Activated CD8-positive, alpha-beta memory T cell treated with anti-CD3 and anti-CD28 coated beads, Interleukin-2, amount 10 ng/mL, durations not matched to agents 7 days and 5 days (primary cell): ENCODE measurements at regions not wholly inside any gene's neighbourhood (a gene's known extent, or its start where the extent isn't known, plus 50 kb on each side); places are given as distances from the start of the nearest gene placed in this dataset.
"Not testable (repeated sequence)": the region's sequence is repeated elsewhere in the genome, so short reads cannot be mapped to it uniquely, and the experiment has no call there.

ENCODE experiments used
- ATAC-seq: fragments of 150-1000 bp; cut with Tn5 transposase; one replicate; pipeline ENCODE4 v1.10.0; 2021; ENCODE audit warnings: moderate library complexity
- CTCF ChIA-PET: fragments of 350-600 bp; sonication (Branson Sonifier 250); formaldehyde crosslinking; loops from one replicate; lab custom pipeline; 2021; ENCODE audit warnings: antibody characterized with exemption; lab: Charles Lee
- DNase-seq: peaks from one replicate; pipeline ENCODE4 v3.0.0-alpha.2; 2020
- H3K27ac Mint-ChIP-seq: one replicate; pipeline ENCODE4 v1.8.0; 2021; ENCODE audit warnings: mild to moderate bottlenecking, mixed read lengths
- H3K27me3 Mint-ChIP-seq: one replicate; pipeline ENCODE4 v1.8.0; 2021; ENCODE audit warnings: mixed read lengths
- H3K36me3 Mint-ChIP-seq: one replicate; pipeline ENCODE4 v1.8.0; 2021; ENCODE audit warnings: mild to moderate bottlenecking, mixed read lengths
- H3K4me1 Mint-ChIP-seq: one replicate; pipeline ENCODE4 v1.8.0; 2021; ENCODE audit warnings: mixed read lengths
- H3K4me3 Mint-ChIP-seq: one replicate; pipeline ENCODE4 v1.8.0; 2021; ENCODE audit warnings: mild to moderate bottlenecking, moderate library complexity, mixed read lengths
- H3K9me3 Mint-ChIP-seq: one replicate; pipeline ENCODE4 v1.8.0; 2022; ENCODE audit warnings: low read depth, mixed read lengths

- no peak overlapping the region for H3K4me3 Mint-ChIP-seq
Observed at GRCh38 chrY:7672796-7673195, 761.2 kb upstream of the AMELY start.

DNA sequence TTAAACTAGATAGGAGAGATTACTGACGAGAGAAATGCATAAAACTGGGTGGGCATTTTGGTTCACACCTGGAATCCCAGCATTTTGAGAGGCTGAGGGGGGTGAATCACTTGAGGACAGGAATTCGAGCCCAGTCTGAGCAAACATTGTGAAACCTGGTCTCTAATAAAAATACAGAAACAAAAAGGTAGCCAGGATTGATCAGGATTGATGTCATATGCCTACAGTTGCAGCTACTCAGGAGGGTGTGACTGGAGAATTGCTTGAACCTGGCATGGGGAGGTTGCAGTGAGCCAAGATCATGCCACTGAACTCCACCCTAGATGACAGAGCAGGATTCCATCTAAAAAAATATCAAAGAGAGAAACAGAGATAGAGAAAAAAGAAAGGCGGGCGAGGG is 751.7 kb upstream of the AMELY start:
- Mint-ChIP-seq H3K27me3 (peaks cover 2% of the 10 kb centered on the region), H3K27ac (no peak overlapping the region), H3K9me3 (no peaks in the 10 kb centered on the region), H3K4me1 (no peaks in the 10 kb centered on the region), H3K4me3 (no peak overlapping the region), H3K36me3 (no peaks in the 10 kb centered on the region)
- ATAC-seq (no peak), DNase-seq (no peak)
- CTCF ChIA-PET, result no interaction called here

More at GRCh38 chrY:7672796-7673195, 761.2 kb upstream of the AMELY start:
- Mint-ChIP-seq H3K27ac (no peak overlapping the region), H3K4me1 (no peaks in the 10 kb centered on the region), H3K27me3 (no peaks in the 10 kb centered on the region), H3K36me3 (no peaks in the 10 kb centered on the region), H3K9me3 (no peaks in the 10 kb centered on the region)
- ATAC-seq (no peak), DNase-seq (no peak)
- CTCF ChIA-PET, result no interaction called here

GRCh38 chrY:7659047-7659446 is 747.5 kb upstream of the AMELY start:
- CTCF ChIA-PET, result no interaction called here
- H3K36me3 Mint-ChIP-seq, result no peaks in the 10 kb centered on the region
- no peaks in the 10 kb centered on the region for H3K9me3 Mint-ChIP-seq
- H3K27ac Mint-ChIP-seq, result no peak overlapping the region
- no peak overlapping the region for H3K4me3 Mint-ChIP-seq
- ATAC-seq, result no peak
- no peak for DNase-seq
- H3K27me3 Mint-ChIP-seq, result no peaks in the 10 kb centered on the region
- no peaks in the 10 kb centered on the region for H3K4me1 Mint-ChIP-seq

DNA sequence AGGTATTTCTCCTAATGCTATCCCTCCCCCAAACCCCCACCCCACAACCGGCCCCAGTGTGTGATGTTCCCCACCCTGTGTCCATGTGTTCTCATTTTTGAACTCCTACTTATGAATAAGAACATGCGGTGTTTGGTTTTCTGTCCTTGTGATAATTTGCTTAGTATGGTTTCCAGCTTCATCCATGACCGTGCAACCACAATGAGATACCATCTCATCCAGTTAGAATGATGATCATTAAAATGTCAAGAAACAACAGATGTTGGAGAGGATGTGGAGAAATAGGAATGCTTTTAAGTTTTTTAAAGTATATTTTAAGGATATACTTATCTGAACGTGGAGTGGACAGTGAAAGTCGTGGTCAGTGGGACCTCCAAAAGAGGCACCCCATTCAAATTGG is 745.0 kb upstream of the AMELY start:
- CTCF ChIA-PET, result no interaction called here
- DNase-seq (no peak), ATAC-seq (no peak)
- Mint-ChIP-seq H3K27ac (no peak overlapping the region), H3K9me3 (no peaks in the 10 kb centered on the region), H3K36me3 (no peaks in the 10 kb centered on the region), H3K4me3 (no peak overlapping the region), H3K27me3 (peaks cover 2% of the 10 kb centered on the region), H3K4me1 (no peaks in the 10 kb centered on the region)

- no peaks in the 10 kb centered on the region for H3K36me3 Mint-ChIP-seq
- CTCF ChIA-PET, result no interaction called here
- H3K4me1 Mint-ChIP-seq, result no peaks in the 10 kb centered on the region
- H3K27me3 Mint-ChIP-seq, result peaks cover 2% of the 10 kb centered on the region
- H3K27ac Mint-ChIP-seq, result no peak overlapping the region
- no peak for ATAC-seq
- no peak for DNase-seq
- no peak overlapping the region for H3K4me3 Mint-ChIP-seq
- no peaks in the 10 kb centered on the region for H3K9me3 Mint-ChIP-seq
Observed at GRCh38 chrY:7654985-7655384, 743.4 kb upstream of the AMELY start.

GRCh38 chrY:7649866-7650265 is 738.3 kb upstream of the AMELY start:
- CTCF ChIA-PET, H3K36me3 Mint-ChIP-seq, H3K27me3 Mint-ChIP-seq, DNase-seq, H3K4me1 Mint-ChIP-seq, ATAC-seq, H3K9me3 Mint-ChIP-seq, H3K4me3 Mint-ChIP-seq, H3K27ac Mint-ChIP-seq: not testable (repeated sequence)
